GM23248 (cell line): ENCODE measurements at regions not wholly inside any gene's neighbourhood (a gene's known extent, or its start where the extent isn't known, plus 50 kb on each side); places are given as distances from the start of the nearest gene placed in this dataset.

ENCODE experiments used
- EZH2 ChIP-seq: fragments of 200-600 bp; sonication (generic); IDR thresholded peaks from 2 replicates; pipeline ENCODE4 v1.6.1; 2018; ENCODE audit warnings: antibody characterized with exemption, mild to moderate bottlenecking; ENCODE audit not compliant: insufficient read depth, poor library complexity, severe bottlenecking
- EZH2phosphoT487 ChIP-seq: fragments of 200-600 bp; sonication (generic); IDR thresholded peaks from 2 replicates; pipeline ENCODE4 v1.6.1; 2018; ENCODE audit warnings: antibody characterized with exemption, moderate library complexity, mild to moderate bottlenecking, low read depth; ENCODE audit not compliant: insufficient read depth

DNA sequence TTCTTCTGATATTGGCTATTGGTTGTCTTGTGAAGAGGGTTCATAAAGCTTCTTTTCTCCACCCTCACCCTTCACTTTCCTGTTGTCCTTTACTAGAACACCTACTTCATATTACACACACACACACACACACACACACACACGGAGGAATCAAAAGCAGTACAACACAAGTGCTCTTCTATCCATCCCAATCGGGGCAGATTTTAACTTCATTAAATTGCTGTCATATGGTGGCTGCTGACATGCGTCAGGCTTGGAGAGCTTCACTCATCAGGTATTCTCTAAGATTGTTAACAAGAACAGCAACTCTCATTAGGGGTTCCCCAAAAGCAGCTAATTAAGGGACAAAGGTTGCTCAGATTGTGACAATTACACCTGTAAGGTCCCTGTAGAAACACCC is 239.1 kb upstream of the MEIS2 start:
- TF ChIP-seq EZH2 (no peak), EZH2phosphoT487 (no peak)
